ENCODE measurements at regions not wholly inside any gene's neighbourhood (a gene's known extent, or its start where the extent isn't known, plus 50 kb on each side); places are given as distances from the start of the nearest gene placed in this dataset.

DNA sequence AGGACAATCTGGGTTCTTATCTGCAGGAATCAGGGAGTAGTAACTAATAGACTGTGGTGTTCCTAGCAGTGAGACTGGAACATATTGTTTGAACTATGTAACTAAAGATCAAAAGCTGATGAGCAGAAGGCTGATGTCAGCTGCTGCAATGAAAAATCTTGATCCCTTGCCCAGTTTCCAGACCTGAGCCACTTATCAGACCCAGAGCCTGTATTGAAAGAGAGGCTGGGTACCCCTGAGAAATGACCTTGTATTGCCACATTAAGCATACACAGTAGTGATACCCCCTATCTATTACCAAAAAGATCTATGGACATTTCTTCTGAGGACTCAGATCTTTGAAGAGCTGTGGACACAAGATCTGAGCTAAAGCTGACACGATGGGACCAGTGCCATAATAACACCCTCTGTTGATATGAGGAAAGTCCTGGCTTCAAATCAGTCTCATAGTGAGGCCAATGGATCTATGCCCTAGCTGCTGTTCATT, 178.0 kb upstream of the GALNT2 start:
- WGBS = 64% methylated on average over 1 of the region's 1 CpG
- peak; percentile 74 for DNase-seq (ENCODE audit: extremely low spot score)
- H3K27ac ChIP-seq (replicated peaks in 1 of 4) = peak overlapping the region; percentile 73 to 83 (median 78)
- no peak for TF ChIP-seq EP300 (IDR thresholded peaks at IDR 0.05)
- no peak for TF ChIP-seq POLR2A (IDR thresholded peaks at IDR 0.05; ENCODE audit: low read depth)
- TF ChIP-seq, protein P1, sequence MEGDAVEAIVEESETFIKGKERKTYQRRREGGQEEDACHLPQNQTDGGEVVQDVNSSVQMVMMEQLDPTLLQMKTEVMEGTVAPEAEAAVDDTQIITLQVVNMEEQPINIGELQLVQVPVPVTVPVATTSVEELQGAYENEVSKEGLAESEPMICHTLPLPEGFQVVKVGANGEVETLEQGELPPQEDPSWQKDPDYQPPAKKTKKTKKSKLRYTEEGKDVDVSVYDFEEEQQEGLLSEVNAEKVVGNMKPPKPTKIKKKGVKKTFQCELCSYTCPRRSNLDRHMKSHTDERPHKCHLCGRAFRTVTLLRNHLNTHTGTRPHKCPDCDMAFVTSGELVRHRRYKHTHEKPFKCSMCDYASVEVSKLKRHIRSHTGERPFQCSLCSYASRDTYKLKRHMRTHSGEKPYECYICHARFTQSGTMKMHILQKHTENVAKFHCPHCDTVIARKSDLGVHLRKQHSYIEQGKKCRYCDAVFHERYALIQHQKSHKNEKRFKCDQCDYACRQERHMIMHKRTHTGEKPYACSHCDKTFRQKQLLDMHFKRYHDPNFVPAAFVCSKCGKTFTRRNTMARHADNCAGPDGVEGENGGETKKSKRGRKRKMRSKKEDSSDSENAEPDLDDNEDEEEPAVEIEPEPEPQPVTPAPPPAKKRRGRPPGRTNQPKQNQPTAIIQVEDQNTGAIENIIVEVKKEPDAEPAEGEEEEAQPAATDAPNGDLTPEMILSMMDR (IDR thresholded peaks at IDR 0.05) = no peak
- no peak for TF ChIP-seq POLR2AphosphoS5 (IDR thresholded peaks at IDR 0.05)
- peaks cover 14 to 46% (median 41%) of the 10 kb centered on the region in 4 donors for H3K4me1 ChIP-seq
- H3K27me3 ChIP-seq = no peaks in the 10 kb centered on the region
- H3K36me3 ChIP-seq = no peaks in the 10 kb centered on the region
- intact Hi-C loops (cut with DNase I) = loop anchor here (10.0 kb wide), 1 partner anchor 176 kb away; the partner anchor contains the start of gene GALNT2
- no peak overlapping the region for H3K4me3 ChIP-seq
- no peaks in the 10 kb centered on the region for H3K9me3 ChIP-seq

DNA sequence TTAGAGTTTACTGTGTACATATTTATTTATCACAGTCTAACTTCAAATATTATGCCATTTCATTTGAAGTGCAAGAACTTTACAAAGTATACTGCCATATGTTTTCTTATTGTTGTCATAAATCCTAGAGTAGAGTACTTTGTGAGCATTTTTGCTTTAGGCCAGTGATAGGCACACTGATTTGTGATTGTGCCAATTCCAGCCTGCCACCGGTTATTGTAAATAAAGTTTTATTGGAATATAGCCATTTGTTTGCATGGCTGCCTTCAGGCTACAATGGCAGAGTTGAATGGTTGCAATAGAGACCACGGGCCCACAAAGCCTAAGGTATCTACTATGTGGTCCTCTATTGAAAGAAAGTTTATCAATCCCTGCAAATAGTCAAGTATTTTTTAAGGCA, 175.8 kb upstream of the GALNT2 start:
- Histone ChIP-seq H3K4me3 (no peak overlapping the region), H3K27ac (replicated peaks in 1 of 4) (no peak overlapping the region), H3K4me1 (peaks cover 14 to 37% (median 36%) of the 10 kb centered on the region in 4 donors), H3K36me3 (no peaks in the 10 kb centered on the region), H3K27me3 (no peaks in the 10 kb centered on the region), H3K9me3 (no peaks in the 10 kb centered on the region)
- WGBS = 95% methylated on average over 2 of the region's 2 CpGs
- peak; percentile 39 for DNase-seq (ENCODE audit: extremely low spot score)
- TF ChIP-seq POLR2AphosphoS5 (IDR thresholded peaks at IDR 0.05) (no peak), POLR2A (IDR thresholded peaks at IDR 0.05; ENCODE audit: low read depth) (no peak), EP300 (IDR thresholded peaks at IDR 0.05) (no peak)
- TF ChIP-seq, protein P1 (IDR thresholded peaks at IDR 0.05) = no peak
- intact Hi-C loops (cut with DNase I) = no loop called here

DNA sequence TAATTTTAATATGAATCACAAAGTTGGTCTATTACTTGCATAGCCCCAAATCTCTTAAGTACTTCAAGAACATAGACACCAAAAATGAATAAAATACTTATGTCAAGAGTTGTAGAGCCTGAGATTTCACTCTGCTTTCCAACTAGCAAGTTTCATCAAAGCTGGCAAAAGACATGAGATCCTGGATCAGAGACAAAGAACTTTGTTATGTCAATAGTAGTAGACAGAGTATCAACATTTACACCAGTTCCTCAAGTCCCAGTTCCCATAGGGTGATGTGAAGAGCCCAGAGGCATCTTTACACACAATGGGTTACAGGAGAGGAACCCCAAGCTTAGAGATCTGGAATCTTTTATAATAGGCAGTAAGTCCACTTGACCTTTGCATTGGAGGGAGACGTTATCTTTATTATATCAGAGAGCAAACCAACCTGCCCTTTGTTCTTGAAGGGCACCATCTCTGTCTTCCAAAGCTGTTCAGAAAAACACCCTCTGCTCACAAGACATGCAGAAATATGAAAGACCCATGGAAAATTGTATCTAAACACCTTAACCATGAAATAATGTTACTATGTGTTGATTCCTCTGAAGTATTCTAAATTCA, 174.4 kb upstream of the GALNT2 start:
- no peaks in the 10 kb centered on the region for H3K27me3 ChIP-seq
- intact Hi-C loops (cut with DNase I) = no loop called here
- no peaks in the 10 kb centered on the region for H3K9me3 ChIP-seq
- WGBS = 92% methylated on average over 1 of the region's 1 CpG
- DNase-seq (ENCODE audit: extremely low spot score) = peak; percentile 78
- no peak overlapping the region for H3K4me3 ChIP-seq
- H3K27ac ChIP-seq (replicated peaks in 1 of 4) = no peak overlapping the region
- no peaks in the 10 kb centered on the region for H3K36me3 ChIP-seq
- peaks cover 5 to 25% (median 23%) of the 10 kb centered on the region in 4 donors for H3K4me1 ChIP-seq
- TF ChIP-seq EP300 (IDR thresholded peaks at IDR 0.05) (no peak), POLR2AphosphoS5 (IDR thresholded peaks at IDR 0.05) (no peak), POLR2A (IDR thresholded peaks at IDR 0.05; ENCODE audit: low read depth) (no peak)
- TF ChIP-seq, protein P1 (IDR thresholded peaks at IDR 0.05) = no peak

DNA sequence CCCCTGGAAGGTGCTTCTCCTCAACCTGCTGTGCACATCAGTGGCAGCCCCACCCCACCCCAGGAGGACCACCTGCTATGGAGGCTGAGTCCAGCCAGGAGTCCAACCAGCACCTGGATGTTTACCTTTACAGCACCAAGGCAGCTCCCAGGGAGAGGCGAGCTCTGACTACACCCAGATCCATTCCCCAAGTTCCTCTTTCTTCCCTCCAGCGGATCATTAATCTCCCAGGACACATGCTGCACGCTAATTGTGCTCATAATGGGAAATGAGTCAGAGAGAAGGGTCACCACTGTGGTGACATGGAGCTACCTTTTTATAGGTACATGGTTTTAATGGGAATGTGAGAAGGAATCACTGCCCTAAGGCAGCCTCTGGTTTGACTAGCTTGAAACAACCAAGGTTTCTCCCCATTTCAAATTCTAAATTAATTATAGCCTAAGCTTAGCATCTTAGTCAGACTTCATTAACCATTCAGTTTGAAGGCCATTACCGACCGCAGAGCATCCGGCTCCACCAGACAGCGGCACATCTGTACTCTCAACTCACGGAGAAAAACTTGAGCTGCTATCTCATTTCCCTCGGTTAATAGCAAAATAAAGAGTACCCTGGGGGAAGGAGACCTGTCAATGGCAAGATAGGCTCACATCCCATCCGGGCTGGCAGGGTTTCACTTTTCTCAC, 173.1 kb upstream of the GALNT2 start:
- no peak overlapping the region for H3K27ac ChIP-seq (replicated peaks in 1 of 4)
- TF ChIP-seq POLR2AphosphoS5 (IDR thresholded peaks at IDR 0.05) (no peak), POLR2A (IDR thresholded peaks at IDR 0.05; ENCODE audit: low read depth) (no peak), EP300 (IDR thresholded peaks at IDR 0.05) (no peak)
- TF ChIP-seq, protein P1 (IDR thresholded peaks at IDR 0.05) = no peak
- H3K36me3 ChIP-seq = no peaks in the 10 kb centered on the region
- no peaks in the 10 kb centered on the region for H3K27me3 ChIP-seq
- intact Hi-C loops (cut with DNase I) = no loop called here
- 80% methylated on average over 10 of the region's 10 CpGs for WGBS
- DNase-seq (ENCODE audit: extremely low spot score) = peak; percentile 80
- no peaks in the 10 kb centered on the region for H3K9me3 ChIP-seq
- peaks cover 0 to 13% (median 10%) of the 10 kb centered on the region in 4 donors for H3K4me1 ChIP-seq
- H3K4me3 ChIP-seq = no peak overlapping the region

Measured in esophagus muscularis mucosa (tissue), 4 donors.